ENCODE measurements at regions not wholly inside any gene's neighbourhood (a gene's known extent, or its start where the extent isn't known, plus 50 kb on each side); places are given as distances from the start of the nearest gene placed in this dataset.

DNA sequence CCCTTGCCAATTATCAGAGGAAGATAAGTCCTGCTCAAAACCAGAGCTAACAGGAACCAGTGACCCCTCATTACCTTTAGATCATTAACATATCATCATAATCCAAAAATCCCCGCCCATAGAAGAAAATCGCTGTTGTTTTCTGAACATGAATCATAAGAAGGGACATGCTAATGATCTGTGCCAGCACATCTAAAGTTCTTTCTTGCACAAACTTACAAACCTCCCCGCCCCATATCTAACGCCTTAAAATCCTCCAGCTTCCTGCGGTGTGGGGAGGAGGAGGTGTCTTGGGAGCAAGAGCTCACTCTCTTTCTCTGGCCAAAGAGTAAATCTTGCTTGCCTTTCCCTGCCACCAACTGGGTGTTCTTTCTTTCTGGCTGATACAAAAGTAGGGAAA is 78.3 kb downstream of the IRX3 start:
- Histone ChIP-seq H3K9ac (ENCODE audit: extremely low read depth, low read length, poor library complexity, severe bottlenecking) (no peak overlapping the region), H3K9me3 (ENCODE audit: control insufficient read depth, low read length) (no peaks in the 10 kb centered on the region), H3K27me3 (ENCODE audit: control insufficient read depth, insufficient read depth, low read length, poor library complexity, severe bottlenecking) (peaks cover 3% of the 10 kb centered on the region), H3K4me3 (ENCODE audit: low read length) (no peak overlapping the region), H3K4me1 (ENCODE audit: control insufficient read depth, insufficient read depth, low read length) (peaks cover 13% of the 10 kb centered on the region), H3K27ac (ENCODE audit: low read depth, low read length) (no peak overlapping the region), H3K36me3 (ENCODE audit: control insufficient read depth, insufficient read depth, low read length) (no peaks in the 10 kb centered on the region)
- peaks cover 46% of the 10 kb centered on the region for H3K4me1 Mint-ChIP-seq
- H3K27ac Mint-ChIP-seq, result no peak overlapping the region
- H3K27me3 Mint-ChIP-seq (ENCODE audit: insufficient read depth), result peaks cover 34% of the 10 kb centered on the region
- DNase-seq, result peak; percentile 70
- 50% methylated on average over 5 of the region's 5 CpGs; no CpG with 5 or more reads in 1 of the 2 experiments for WGBS, 2 experiments (ENCODE audit: insufficient coverage in 1 of 2, insufficient read length in 1 of 2)
- H3K4me3 Mint-ChIP-seq, result no peak overlapping the region
- H3K36me3 Mint-ChIP-seq (ENCODE audit: low read depth), result no peaks in the 10 kb centered on the region
- no peaks in the 10 kb centered on the region for H3K9me3 Mint-ChIP-seq
- TF ChIP-seq, protein P1, sequence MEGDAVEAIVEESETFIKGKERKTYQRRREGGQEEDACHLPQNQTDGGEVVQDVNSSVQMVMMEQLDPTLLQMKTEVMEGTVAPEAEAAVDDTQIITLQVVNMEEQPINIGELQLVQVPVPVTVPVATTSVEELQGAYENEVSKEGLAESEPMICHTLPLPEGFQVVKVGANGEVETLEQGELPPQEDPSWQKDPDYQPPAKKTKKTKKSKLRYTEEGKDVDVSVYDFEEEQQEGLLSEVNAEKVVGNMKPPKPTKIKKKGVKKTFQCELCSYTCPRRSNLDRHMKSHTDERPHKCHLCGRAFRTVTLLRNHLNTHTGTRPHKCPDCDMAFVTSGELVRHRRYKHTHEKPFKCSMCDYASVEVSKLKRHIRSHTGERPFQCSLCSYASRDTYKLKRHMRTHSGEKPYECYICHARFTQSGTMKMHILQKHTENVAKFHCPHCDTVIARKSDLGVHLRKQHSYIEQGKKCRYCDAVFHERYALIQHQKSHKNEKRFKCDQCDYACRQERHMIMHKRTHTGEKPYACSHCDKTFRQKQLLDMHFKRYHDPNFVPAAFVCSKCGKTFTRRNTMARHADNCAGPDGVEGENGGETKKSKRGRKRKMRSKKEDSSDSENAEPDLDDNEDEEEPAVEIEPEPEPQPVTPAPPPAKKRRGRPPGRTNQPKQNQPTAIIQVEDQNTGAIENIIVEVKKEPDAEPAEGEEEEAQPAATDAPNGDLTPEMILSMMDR (conservative IDR thresholded peaks at IDR 0.05), result no peak

DNA sequence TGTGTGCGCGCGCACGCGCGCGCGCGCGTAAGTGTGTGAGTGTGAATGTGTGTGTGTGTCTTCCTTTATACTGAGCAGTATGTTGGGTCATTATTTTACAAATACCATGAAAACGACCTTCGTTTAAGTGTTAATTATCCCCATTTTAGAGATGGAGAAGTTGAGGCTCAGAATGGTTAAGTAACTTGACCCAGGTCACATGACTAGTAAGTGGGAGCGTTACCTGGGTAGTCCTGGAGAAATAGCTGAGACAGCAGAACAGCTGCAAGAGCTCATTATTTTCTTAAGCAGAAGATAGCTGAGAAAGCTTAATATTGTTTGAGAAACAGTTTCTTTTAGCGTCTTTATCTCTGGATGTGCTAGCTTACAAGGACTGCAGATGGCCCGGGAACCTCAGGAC is 78.8 kb downstream of the IRX3 start:
- H3K27me3 ChIP-seq (ENCODE audit: control insufficient read depth, insufficient read depth, low read length, poor library complexity, severe bottlenecking), result peaks cover 3% of the 10 kb centered on the region
- H3K36me3 Mint-ChIP-seq (ENCODE audit: low read depth), result no peaks in the 10 kb centered on the region
- no peak overlapping the region for H3K4me3 Mint-ChIP-seq
- H3K4me1 ChIP-seq (ENCODE audit: control insufficient read depth, insufficient read depth, low read length), result peaks cover 13% of the 10 kb centered on the region
- no peaks in the 10 kb centered on the region for H3K36me3 ChIP-seq (ENCODE audit: control insufficient read depth, insufficient read depth, low read length)
- H3K9me3 Mint-ChIP-seq, result no peaks in the 10 kb centered on the region
- H3K27ac ChIP-seq (ENCODE audit: low read depth, low read length), result no peak overlapping the region
- DNase-seq, result no peak
- peaks cover 36% of the 10 kb centered on the region for H3K27me3 Mint-ChIP-seq (ENCODE audit: insufficient read depth)
- H3K4me1 Mint-ChIP-seq, result peaks cover 42% of the 10 kb centered on the region
- WGBS, 2 experiments (ENCODE audit: insufficient coverage in 1 of 2, insufficient read length in 1 of 2), result 61 to 75% methylated on average over 5 to 10 of the region's 15 CpGs
- no peak overlapping the region for H3K9ac ChIP-seq (ENCODE audit: extremely low read depth, low read length, poor library complexity, severe bottlenecking)
- no peaks in the 10 kb centered on the region for H3K9me3 ChIP-seq (ENCODE audit: control insufficient read depth, low read length)
- TF ChIP-seq, protein P1 (conservative IDR thresholded peaks at IDR 0.05), result no peak
- no peak overlapping the region for H3K27ac Mint-ChIP-seq
- H3K4me3 ChIP-seq (ENCODE audit: low read length), result no peak overlapping the region

DNA sequence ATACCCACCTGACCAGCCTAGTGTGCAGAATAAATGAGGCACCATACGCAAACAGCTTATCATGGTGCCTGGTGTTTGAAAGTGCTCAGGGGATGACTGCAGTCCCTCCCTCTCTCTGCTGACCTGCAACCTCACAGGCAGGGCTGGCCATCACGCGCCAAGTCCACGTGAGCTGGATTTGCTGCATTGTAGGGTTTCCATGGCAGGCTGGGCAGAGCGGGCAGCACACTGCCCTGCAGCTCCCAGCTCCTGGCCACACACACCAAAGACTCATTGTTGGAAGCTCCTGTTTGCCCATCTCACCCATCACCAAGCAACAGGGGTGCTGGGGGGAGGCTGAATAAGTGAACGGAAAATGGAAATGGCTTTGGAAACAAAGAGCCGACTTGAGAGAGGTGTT is 81.8 kb downstream of the IRX3 start:
- Histone ChIP-seq H3K4me1 (ENCODE audit: control insufficient read depth, insufficient read depth, low read length) (peaks cover 3% of the 10 kb centered on the region), H3K4me3 (ENCODE audit: low read length) (no peak overlapping the region), H3K9me3 (ENCODE audit: control insufficient read depth, low read length) (no peaks in the 10 kb centered on the region), H3K27ac (ENCODE audit: low read depth, low read length) (no peak overlapping the region), H3K27me3 (ENCODE audit: control insufficient read depth, insufficient read depth, low read length, poor library complexity, severe bottlenecking) (peaks cover 3% of the 10 kb centered on the region), H3K9ac (ENCODE audit: extremely low read depth, low read length, poor library complexity, severe bottlenecking) (no peak overlapping the region), H3K36me3 (ENCODE audit: control insufficient read depth, insufficient read depth, low read length) (no peaks in the 10 kb centered on the region)
- Mint-ChIP-seq H3K27me3 (ENCODE audit: insufficient read depth) (peaks cover 58% of the 10 kb centered on the region), H3K36me3 (ENCODE audit: low read depth) (no peaks in the 10 kb centered on the region), H3K4me3 (no peak overlapping the region), H3K27ac (no peak overlapping the region), H3K4me1 (peaks cover 21% of the 10 kb centered on the region), H3K9me3 (no peaks in the 10 kb centered on the region)
- TF ChIP-seq, protein P1 (conservative IDR thresholded peaks at IDR 0.05), result no peak
- WGBS, 2 experiments (ENCODE audit: insufficient coverage in 1 of 2, insufficient read length in 1 of 2), result 92 to 95% methylated on average over 4 to 7 of the region's 7 CpGs
- no peak for DNase-seq

Measured in endodermal cell (in vitro differentiated cells).